ENCODE measurements at regions not wholly inside any gene's neighbourhood (a gene's known extent, or its start where the extent isn't known, plus 50 kb on each side); places are given as distances from the start of the nearest gene placed in this dataset.

- no peak for DNase-seq
- Histone ChIP-seq H3K4me1 (ENCODE audit: control insufficient read depth, insufficient read depth, low read length) (no peaks in the 10 kb centered on the region), H3K27ac (ENCODE audit: low read depth, low read length) (no peak overlapping the region), H3K36me3 (ENCODE audit: control insufficient read depth, insufficient read depth, low read length) (no peaks in the 10 kb centered on the region), H3K27me3 (ENCODE audit: control insufficient read depth, insufficient read depth, low read length, poor library complexity, severe bottlenecking) (no peaks in the 10 kb centered on the region), H3K9ac (ENCODE audit: extremely low read depth, low read length, poor library complexity, severe bottlenecking) (no peak overlapping the region), H3K4me3 (ENCODE audit: low read length) (no peak overlapping the region), H3K9me3 (ENCODE audit: control insufficient read depth, low read length) (peaks cover 13% of the 10 kb centered on the region)
- Mint-ChIP-seq H3K27ac (no peak overlapping the region), H3K4me1 (peaks cover 10% of the 10 kb centered on the region), H3K27me3 (ENCODE audit: insufficient read depth) (no peaks in the 10 kb centered on the region), H3K4me3 (no peak overlapping the region), H3K9me3 (peaks cover 11% of the 10 kb centered on the region), H3K36me3 (ENCODE audit: low read depth) (no peaks in the 10 kb centered on the region)
- 92 to 100% methylated on average over 1 of the region's 2 CpGs for WGBS, 2 experiments (ENCODE audit: insufficient coverage in 1 of 2, insufficient read length in 1 of 2)
- no peak for TF ChIP-seq CTCF (conservative IDR thresholded peaks at IDR 0.05)
These were observed 444.6 kb upstream of the PLXNA2 start for GRCh38 chr1:208688656-208689315.

GRCh38 chr1:208691012-208691411 is 446.8 kb upstream of the PLXNA2 start:
- Mint-ChIP-seq H3K4me3 (no peak overlapping the region), H3K27ac (no peak overlapping the region), H3K27me3 (ENCODE audit: insufficient read depth) (no peaks in the 10 kb centered on the region), H3K36me3 (ENCODE audit: low read depth) (no peaks in the 10 kb centered on the region), H3K4me1 (peaks cover 10% of the 10 kb centered on the region), H3K9me3 (peaks cover 11% of the 10 kb centered on the region)
- Histone ChIP-seq H3K27me3 (ENCODE audit: control insufficient read depth, insufficient read depth, low read length, poor library complexity, severe bottlenecking) (no peaks in the 10 kb centered on the region), H3K4me3 (ENCODE audit: low read length) (no peak overlapping the region), H3K9ac (ENCODE audit: extremely low read depth, low read length, poor library complexity, severe bottlenecking) (no peak overlapping the region), H3K4me1 (ENCODE audit: control insufficient read depth, insufficient read depth, low read length) (no peaks in the 10 kb centered on the region), H3K36me3 (ENCODE audit: control insufficient read depth, insufficient read depth, low read length) (no peaks in the 10 kb centered on the region), H3K27ac (ENCODE audit: low read depth, low read length) (no peak overlapping the region), H3K9me3 (ENCODE audit: control insufficient read depth, low read length) (peaks cover 13% of the 10 kb centered on the region)
- TF ChIP-seq CTCF (conservative IDR thresholded peaks at IDR 0.05) = no peak
- WGBS, 2 experiments (ENCODE audit: insufficient coverage in 1 of 2, insufficient read length in 1 of 2) = 91 to 100% methylated on average over 1 to 3 of the region's 3 CpGs
- no peak for DNase-seq

GRCh38 chr1:208709981-208710380 is 465.8 kb upstream of the PLXNA2 start:
- peaks cover 5% of the 10 kb centered on the region for H3K9me3 Mint-ChIP-seq
- H3K4me3 Mint-ChIP-seq = no peak overlapping the region
- Histone ChIP-seq H3K4me1 (ENCODE audit: control insufficient read depth, insufficient read depth, low read length) (no peaks in the 10 kb centered on the region), H3K27ac (ENCODE audit: low read depth, low read length) (no peak overlapping the region), H3K9ac (ENCODE audit: extremely low read depth, low read length, poor library complexity, severe bottlenecking) (no peak overlapping the region), H3K36me3 (ENCODE audit: control insufficient read depth, insufficient read depth, low read length) (no peaks in the 10 kb centered on the region), H3K27me3 (ENCODE audit: control insufficient read depth, insufficient read depth, low read length, poor library complexity, severe bottlenecking) (no peaks in the 10 kb centered on the region), H3K9me3 (ENCODE audit: control insufficient read depth, low read length) (no peaks in the 10 kb centered on the region), H3K4me3 (ENCODE audit: low read length) (no peak overlapping the region)
- no peak for DNase-seq
- H3K36me3 Mint-ChIP-seq (ENCODE audit: low read depth) = peaks cover 2% of the 10 kb centered on the region
- H3K27me3 Mint-ChIP-seq (ENCODE audit: insufficient read depth) = no peaks in the 10 kb centered on the region
- no peak overlapping the region for H3K27ac Mint-ChIP-seq
- WGBS, 2 experiments (ENCODE audit: insufficient coverage in 1 of 2, insufficient read length in 1 of 2) = 91 to 95% methylated on average over 4 of the region's 4 CpGs
- TF ChIP-seq CTCF (conservative IDR thresholded peaks at IDR 0.05) = no peak
- no peaks in the 10 kb centered on the region for H3K4me1 Mint-ChIP-seq

All from endodermal cell (in vitro differentiated cells).